Fibroblast of upper back skin (primary cell): ENCODE measurements at regions not wholly inside any gene's neighbourhood (a gene's known extent, or its start where the extent isn't known, plus 50 kb on each side); places are given as distances from the start of the nearest gene placed in this dataset.

Experiments used
- DNase-seq: peaks from one replicate; pipeline ENCODE4 v3.0.0-alpha.2; 2013

DNA sequence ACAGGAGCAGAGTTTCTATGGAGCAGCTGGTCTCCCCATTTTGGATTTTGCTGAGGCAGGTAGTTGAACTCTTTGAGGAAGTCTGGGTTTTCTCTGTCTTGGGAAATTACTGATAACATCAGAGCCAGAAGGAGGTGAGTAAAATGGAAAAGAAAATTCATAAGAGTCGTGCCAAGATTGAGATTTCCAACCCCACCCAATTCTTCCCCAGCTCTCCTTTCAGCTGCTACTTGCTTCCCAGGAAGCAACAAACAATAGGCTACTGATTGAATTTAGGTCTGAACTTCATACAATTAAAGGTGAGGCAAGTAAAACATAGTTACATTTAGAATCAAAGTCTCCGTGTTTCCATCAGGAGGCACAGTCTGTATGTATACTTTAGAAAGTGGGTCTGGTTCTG, 54.6 kb upstream of the EOLA2 start:
- DNase-seq, result no peak

DNA sequence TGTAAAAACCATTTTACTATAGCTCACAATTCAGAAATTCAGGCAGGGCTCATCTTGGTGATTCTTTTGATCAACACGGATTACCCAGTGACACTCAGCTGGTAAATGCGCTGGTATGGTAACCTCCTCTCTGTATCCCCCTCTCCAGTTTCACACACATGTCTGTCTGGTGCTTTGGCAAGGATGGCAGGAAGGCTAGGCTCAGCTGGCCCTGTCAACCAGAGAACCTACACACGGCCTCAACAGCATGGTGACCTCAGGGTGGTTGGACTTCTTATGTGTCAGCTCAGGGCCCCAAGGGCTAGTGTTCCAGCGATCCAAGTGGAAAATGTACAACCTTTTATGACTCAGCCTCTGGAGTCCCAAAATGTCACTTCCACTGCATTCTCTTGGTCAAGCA, 55.7 kb upstream of the EOLA2 start:
- no peak for DNase-seq

DNA sequence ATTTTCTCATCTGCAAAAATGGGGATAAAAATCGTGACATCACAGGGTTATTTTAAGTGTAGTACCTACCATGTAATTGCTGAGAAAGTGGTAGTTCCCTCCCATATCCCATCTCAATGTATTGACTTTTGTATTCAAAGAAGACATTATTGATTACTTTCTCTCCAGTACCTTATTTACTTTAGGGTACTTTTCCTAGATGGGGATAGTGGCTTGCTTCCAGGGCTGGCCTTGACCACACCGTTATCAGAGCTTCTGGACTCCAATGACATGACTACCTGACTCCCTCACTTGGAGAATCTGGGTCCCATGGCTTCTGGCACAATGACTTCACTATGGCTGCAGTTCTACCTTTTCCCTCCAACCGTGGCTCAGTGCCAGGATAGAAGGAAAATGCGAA, 58.2 kb upstream of the EOLA2 start:
- no peak for DNase-seq

DNA sequence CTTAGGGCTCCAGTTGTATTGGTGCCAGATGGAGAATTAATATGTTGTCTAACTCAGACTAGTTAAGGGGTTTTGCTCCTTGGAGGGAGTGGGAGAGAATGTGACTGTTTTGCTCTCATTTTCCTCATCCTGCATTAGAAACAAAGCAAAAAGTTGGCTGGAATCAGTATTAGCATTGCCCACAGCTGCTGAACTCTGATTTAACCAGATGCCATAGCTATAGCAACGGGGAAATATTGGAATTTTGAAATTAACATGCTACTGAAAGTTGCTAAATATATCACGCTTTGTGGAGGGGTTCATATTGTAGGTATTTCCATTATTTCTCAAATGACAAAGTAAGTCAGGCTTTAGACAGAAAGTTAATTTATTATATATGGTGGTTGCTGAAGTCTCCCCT, 66.7 kb upstream of the EOLA2 start:
- DNase-seq, result no peak

DNA sequence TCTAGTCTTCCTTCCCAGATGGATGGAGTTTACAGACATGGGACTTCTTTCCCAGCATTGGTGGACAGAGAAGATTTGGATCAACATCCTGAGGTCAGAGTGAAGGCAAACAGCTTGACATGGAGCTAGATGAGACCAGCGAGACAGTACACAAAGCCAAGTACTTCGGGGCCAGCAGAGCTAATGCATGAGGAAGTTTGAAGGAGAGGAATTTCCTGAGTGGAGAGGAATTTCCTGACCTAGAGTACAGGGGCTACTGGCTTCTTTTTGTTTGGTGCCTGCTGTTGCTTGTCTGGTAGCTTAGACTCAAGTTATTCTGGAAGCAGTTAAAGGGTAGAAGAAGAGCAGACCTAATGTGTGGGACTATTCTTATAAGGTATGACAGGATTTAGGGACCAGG, 69.1 kb upstream of the EOLA2 start:
- no peak for DNase-seq

DNA sequence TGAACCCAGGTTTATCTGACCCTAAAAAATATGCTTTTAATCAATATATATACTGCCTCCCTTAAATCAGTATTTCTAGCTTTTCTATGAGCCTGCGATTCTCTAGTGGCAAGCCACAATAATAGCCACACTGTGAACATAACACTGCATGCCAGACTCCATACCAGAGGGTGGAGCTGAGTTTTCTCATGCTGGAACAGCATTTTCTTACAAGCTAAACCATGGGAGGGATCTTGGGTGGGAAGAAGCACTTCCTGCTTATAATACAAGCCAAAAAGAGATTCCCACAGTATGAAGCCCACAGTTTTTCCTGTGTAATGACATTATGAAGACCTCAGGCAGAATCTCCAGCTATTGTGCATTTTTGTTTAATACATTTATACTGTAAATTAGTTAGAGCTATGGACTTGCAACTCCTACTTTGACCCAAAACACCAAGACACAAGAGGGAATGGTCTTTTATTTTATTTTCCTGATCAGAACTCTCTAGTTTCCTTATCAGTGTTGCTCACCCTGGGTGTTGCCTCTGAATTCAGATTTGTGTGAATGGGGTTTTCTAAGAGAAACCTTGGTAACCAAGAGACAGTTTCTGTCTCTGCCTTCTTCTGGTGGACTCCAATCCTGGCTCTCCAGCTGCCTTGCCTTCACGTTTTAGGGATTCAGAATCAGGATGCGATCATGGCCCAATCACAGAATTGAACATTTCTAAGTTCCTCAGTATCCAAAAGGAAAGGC, 74.5 kb upstream of the EOLA2 start:
- DNase-seq, result no peak

DNA sequence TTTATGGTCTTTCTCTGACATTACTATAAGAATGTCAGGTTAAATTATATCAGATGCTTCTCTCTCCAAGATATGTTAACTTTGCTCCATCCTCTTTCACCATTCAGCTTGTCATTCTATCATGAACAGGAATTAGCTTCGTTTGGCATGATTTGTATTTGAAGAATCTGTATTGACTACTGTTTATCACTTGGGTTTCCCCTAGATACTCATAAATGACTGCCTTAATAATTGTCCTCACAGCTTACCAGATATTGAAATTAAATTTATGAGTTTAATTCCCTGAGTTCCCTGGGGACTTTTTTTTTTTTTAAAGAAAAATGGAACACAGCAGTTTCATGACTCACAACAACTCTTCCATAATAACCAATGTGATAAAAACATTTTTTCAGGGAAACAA, 76.2 kb upstream of the EOLA2 start:
- no peak for DNase-seq

DNA sequence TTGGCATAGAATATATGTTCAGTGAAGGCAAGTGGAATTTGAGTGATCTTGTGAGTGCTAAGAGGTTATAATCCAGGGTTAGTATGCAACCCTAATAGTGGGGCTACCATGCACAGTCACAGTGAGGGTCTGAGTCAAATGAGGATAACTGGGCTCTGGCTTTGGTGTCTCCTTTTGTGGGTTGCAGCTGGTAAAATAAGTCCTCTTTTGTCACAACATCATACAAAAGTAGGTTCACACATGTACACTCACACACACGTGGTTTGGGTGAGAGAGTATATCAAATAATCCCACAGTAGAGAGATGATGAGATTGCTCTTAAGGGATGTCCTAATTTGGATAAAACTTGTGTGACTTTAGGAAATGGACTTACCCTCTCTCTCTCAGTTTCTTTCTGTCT, 79.6 kb upstream of the EOLA2 start:
- no peak for DNase-seq

DNA sequence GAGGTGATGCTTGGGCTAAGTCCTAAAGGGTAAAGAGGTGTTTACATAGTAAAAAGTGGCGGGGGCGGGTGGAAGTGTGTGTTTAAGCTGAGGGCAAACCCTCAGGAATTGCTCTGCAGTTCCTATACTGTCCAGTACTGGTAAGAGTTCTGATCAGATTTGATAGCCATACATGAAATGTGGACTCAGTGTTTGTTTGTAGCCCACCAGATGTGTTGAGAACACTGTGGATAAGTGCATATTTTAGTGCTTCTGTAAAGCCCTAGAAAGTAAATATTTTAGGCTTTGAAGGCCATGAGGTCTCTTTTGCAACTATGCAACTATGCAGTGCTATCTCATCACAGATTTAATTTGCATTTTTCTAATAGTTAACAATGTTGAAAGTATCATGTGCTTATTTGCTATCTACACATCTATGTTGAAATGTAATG, 80.7 kb upstream of the EOLA2 start:
- DNase-seq, result peak; percentile 47

DNA sequence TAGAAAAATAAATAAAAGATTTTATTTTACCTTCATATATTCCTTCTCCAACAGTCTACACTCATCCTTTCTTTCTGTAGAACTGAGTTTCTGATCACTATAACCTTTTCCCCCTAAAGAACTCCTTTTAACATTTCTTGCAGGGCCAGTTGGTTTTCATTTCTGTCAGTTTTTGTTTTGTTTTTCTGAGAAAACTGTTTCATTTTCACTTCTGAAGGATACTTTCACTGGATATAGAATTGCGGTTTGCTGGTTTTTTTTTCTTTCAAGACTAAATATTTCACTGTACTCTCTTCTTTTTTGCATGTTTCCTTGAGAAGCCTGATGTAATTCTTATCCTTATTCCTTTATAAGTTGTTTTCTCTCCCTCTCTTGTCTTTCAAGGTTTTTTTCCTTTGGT, 90.4 kb upstream of the EOLA2 start:
- DNase-seq, result no peak

DNA sequence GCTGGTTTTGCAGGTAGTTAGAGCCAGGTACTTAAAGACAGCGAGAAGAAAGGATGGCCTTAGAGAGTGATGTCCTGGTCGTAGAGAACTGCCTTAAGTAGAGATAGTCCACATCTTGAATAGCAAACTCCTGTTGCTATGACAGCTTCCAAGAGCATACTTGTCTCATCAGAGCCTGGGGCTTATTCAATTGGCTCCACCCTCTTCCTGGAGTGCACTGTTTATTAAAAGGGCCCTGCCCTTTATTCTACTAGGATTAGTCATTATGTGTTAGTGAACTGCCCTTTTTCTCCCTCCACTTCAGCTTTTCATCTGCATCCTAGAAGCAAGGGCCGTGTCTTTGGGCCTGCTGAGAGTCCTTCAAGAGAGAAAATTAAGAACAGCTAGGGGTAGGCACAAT, 94.5 kb upstream of the EOLA2 start:
- DNase-seq, result peak; percentile 57

DNA sequence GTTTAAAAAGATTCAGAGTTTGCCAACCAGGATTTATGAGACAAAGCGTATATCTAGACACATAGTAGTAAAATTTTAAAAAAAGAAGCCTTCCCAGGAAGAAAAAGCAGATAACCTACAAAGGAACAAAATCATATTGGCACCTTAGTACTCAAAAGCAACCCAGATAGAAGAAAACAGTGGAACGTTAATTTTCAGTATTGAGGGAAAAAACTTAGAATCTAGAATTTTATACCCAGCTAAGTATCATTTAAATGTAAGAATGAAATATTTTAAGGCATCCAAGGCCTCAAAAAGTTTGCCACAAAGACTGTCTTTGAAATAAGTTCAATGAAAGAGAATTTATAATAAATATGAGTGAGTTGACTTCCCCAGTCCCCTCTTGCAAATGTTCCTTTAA, 96.5 kb upstream of the EOLA2 start:
- DNase-seq, result no peak

DNA sequence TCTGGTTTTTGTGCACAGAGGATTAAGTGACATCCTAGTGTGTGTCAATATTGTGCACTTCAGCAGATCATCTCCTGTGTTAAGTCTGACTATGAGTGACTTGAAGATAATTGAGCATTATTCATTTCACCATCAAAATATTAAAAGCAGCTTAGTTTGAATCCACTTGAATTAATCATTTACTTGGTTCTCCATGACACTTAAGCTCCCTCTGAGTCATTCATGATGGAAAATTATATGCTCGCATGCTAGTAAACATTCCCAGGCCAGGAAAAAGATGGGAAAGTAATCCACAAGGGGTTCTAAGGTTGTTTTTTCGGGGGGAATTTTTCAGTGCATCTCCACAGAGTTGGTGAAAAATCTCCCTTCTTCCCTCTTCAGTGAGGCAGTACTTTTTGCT, 97.2 kb upstream of the EOLA2 start:
- DNase-seq, result no peak

DNA sequence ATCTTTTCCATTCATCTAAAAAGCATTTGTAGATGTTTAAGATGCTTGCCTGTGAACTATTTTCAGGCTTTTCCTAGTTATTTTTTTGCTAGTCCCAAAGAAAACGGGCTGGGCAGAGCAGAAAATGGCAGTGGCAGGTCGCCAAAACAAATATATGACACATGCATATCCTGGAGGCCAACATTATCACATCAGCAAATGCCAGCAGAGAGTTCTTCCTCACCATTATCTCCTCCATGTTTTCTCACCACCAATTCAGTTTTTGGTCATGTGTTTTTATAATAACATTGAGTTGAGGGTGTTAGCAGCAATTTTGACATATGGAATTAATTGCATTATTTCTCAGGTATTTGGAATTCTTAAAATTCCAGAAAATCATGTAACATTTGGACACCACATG, 97.9 kb upstream of the EOLA2 start:
- DNase-seq, result peak; percentile 75

DNA sequence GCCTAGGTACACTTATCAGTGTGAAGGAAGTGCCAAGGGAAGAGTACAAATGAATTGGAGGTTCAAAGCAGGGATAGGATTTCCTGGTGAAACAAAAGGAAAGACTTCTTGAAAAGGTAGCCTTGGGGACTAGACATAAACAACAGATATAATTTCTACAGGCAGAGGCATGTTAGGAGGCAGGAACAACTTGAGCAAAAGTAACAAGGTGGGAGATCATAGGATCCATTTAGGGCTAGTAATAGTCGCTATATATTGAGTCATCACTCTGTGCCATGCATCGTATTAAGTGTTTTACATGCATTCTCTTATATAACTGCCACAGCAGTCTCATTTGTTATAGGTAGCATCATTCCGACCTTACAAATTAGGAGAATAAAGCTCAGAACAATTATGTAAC, 98.3 kb upstream of the EOLA2 start:
- DNase-seq, result no peak

DNA sequence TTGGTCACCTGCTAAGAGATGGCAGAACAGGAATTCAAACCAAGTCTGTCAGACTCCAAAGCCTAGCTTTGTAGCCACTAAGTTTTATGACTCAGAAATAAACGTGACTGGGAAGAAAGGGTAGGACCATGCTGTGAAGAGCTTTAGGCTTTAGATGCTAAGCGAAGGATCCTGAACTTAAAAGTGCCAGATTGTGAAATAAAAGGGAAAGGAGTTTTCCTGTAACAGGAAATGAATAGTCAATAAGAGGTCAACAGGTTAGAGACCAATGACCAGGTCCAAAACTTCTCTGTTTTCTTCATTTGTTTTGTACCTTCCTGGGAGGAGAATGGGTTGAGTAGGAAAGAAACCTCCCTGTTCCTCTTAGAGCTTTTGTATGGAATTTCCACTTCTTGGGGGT, 98.8 kb upstream of the EOLA2 start:
- no peak for DNase-seq

DNA sequence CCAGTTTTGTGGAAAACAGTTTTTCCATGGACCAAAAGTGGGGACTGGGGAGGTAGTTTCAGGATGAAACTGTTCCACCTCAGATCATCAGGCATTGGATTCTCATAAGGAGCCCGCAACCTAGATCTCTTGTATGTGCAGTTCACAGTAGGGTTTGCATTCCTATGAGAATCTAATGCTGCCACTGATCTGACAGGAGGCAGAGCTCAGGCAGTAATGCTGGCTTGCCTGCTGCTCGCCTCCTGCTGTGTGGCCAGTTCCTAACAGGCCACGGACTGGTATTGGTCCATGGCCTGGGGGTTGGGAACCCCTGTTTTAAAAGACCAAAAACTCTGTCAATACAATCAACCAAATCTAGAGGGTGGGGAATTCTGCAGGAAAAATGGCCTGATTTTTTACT, 100.0 kb upstream of the EOLA2 start:
- peak; percentile 34 for DNase-seq

DNA sequence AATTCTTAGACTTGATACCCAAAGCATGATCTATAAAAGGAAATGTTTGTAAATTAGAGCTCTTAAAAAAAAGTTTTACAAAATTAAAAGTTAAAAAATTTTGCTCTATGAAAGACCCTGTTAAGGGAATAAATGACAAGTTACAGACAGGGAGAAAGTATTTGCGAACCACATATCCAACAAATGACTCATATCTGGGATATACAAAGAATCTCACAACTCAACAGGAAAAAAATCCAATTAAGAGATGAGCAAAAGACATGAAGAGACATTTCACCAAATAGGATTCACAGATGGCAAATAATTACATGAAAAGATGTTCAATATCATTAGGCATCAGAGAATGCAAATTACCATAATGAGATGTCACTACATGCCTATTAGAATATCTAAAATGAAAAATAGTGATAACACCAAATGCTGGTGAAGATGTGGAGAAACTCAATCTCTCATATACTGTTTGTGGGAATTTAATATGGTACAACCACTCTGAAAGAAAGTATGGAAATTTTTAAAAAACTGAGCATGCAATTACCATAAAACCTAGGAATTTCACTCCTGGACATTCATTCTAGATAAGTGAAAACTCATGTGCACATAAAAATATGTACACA, 100.8 kb upstream of the EOLA2 start:
- peak; percentile 59 for DNase-seq

DNA sequence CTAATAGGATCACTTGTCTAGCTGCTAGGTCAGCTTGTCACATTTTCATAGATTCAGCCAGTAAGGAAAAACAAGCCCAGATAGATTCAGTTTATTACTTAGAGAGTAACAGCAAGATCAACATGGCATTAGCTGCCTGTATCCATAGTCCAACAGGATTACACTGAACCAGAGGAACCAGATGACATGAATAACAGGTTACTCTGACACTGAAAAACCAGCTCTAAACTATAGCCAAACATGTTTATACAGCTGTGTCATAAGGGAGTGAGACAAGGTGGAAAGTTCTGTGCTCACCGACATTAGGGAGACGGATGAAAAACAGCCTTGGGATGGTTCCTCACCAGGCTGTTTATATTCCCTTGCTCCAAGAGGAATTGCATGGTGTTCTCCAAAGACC, 102.9 kb upstream of the EOLA2 start:
- no peak for DNase-seq

DNA sequence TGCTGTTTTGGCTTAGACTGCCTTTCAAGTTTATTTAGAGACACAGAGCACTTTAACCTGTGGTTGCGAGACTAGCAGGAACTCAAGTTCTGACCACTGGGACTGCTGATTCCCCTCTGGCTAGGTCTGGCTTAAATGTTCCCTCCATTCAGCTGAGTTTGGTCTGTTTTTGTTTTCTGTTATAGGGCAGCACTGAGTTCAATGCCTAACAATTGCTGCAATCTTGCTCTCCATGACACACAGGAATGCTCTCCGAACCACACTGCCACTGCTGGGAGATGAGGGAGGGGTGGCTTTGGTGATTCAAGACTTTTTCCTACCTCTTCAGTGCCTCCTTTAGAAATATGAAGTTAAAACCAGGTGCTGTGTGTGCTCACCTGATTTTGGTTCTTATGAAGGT, 106.3 kb upstream of the EOLA2 start:
- no peak for DNase-seq

DNA sequence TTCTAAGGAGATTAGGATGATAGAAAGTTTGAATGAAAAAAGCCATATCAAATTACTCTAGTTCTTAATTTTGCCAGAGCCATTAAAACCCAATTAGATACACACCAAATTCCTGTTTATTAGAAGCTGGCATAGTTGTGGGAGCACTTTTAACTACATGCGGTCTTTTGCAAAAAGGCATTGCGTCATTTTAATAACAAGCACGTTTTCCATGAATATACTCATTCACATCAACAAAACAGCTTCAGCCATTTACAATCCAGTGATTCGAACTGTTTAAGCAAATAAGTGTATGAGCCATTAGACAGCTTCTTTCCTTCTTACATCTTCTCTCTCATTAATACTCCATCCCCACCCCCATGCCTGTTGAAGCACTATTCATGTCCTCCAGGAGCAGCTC, 109.5 kb upstream of the EOLA2 start:
- DNase-seq, result no peak

DNA sequence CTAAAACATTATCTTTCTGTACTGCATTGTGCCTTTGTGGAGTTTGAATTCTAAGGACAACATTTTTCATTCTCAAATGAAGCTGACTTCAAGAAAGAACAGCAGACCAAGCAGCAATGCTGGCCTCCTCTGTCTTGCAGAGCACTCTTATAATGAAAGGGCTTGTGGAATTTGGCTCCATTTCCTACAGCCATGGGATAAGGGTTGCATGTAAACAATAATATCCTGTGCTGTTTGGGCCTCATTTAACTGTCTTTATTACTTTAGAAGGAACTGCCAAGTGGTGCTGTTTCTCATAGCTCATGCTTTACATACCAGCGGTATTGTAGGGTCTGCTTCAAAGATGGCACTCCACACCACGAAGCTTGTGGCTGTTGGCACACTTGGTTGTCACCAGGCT, 111.4 kb upstream of the EOLA2 start:
- DNase-seq, result no peak

DNA sequence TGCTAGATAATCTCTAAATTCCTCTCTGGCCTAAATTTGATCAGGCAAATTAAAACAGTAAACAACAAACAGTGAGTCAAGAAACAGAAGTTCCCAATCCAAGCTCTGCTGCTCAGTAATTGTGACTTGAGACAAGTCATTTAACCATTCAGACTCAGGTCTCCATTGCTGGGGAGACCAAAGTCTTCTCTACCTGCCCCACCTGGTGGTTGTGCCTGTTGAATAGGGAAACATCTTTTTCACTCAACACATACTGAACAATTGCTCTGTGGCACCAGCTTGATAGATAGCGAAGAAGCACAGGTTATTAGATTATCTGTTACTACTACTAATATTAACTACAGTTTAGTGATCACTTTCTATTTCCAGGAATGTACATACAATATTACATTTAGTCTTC, 112.1 kb upstream of the EOLA2 start:
- no peak for DNase-seq

DNA sequence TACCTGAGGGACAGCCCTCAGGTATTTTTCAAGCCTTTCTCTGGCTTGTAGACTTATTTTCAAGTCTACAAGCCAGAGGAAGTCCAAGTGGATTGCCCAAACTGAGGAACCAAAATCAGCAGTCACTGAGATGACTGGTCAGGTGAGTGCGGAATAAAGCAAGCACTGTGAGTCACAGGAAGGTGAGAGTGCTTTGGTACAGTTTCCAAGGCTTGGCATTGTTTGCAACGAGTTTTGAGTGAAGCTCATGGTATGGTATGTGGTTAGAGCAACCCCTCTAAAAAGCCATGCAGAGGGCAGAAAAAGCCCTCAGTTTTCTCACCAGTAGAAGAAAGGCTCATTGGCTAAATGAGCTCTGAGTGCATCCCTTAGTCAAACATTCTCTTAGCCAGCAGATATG, 112.8 kb upstream of the EOLA2 start:
- DNase-seq, result no peak

DNA sequence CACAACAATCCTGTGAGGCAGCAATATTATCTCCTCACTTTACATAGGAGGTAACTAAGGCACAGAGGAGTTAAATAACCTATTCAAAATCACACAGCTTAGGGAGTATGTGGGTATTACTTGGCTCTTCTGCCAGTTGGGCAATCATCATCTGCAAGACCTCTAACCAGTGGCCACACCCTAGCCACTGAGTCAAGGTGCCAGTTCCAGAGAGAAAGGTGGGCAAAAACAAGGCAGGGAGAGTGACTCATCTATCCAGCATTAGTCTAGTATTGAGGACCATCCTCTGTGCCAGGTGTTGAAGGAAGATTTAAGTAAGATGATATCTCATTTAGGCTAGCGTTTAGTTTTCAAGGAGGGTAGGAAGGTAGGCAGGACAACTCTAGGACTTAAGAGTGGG, 113.9 kb upstream of the EOLA2 start:
- no peak for DNase-seq
